Aorta (tissue), 5 donors: ENCODE measurements at regions not wholly inside any gene's neighbourhood (a gene's known extent, or its start where the extent isn't known, plus 50 kb on each side); places are given as distances from the start of the nearest gene placed in this dataset.
"Not testable (repeated sequence)": the region's sequence is repeated elsewhere in the genome, so short reads cannot be mapped to it uniquely, and the experiment has no call there.

Experiments
- ATAC-seq: fragments of 200-7000 bp; cut with Tn5 transposase; one replicate; pipeline ENCODE4 v1.9.1; 2022; ENCODE audit warnings: moderate library complexity; ENCODE audit not compliant: low FRiP score
- DNase-seq, 2 donors: peaks; one replicate each; pipeline ENCODE4 v3.0.0-alpha.2; 2020
- H3K27ac ChIP-seq, 2 donors: one replicate each; pipeline ENCODE4 v1.5.1; 2013; ENCODE audit warnings: low read length in 2 of 2, mild to moderate bottlenecking in 2 of 2, moderate library complexity in 2 of 2, control low read depth in 1 of 2, inconsistent platforms in 1 of 2, low read depth in 1 of 2
- H3K27me3 ChIP-seq, 2 donors: one replicate each; pipeline ENCODE4 v1.6.1; 2013; ENCODE audit warnings: control low read depth in 1 of 2, low read length in 1 of 2, mild to moderate bottlenecking in 1 of 2, moderate library complexity in 1 of 2; ENCODE audit not compliant: insufficient read depth in 2 of 2, control insufficient read depth in 1 of 2
- H3K36me3 ChIP-seq, 2 donors: one replicate each; pipeline ENCODE4 v1.6.1; 2013; ENCODE audit warnings: control low read depth in 1 of 2, low read length in 1 of 2, mild to moderate bottlenecking in 1 of 2; ENCODE audit not compliant: insufficient read depth in 2 of 2, control insufficient read depth in 1 of 2
- H3K4me1 ChIP-seq, 2 donors: one replicate each; pipeline ENCODE4 v1.6.1; 2013; ENCODE audit warnings: low read length in 2 of 2, control low read depth in 1 of 2, mild to moderate bottlenecking in 1 of 2, moderate library complexity in 1 of 2; ENCODE audit not compliant: insufficient read depth in 2 of 2, control insufficient read depth in 1 of 2
- H3K4me3 ChIP-seq, 2 donors: one replicate each; pipeline ENCODE4 v1.5.1; 2013; ENCODE audit warnings: low read length in 2 of 2, control low read depth in 1 of 2, mild to moderate bottlenecking in 1 of 2
- H3K9me3 ChIP-seq: one replicate; pipeline ENCODE4 v1.6.1; 2013; ENCODE audit warnings: mild to moderate bottlenecking, low read length; ENCODE audit not compliant: control insufficient read depth
- WGBS, 2 donors: extraction: QIAGEN DNeasy Blood & Tissue Kit; methylation state at CpG; one replicate each; pipeline ENCODE4 v1.1.7; 2013; 5-methylcytosine and 5-hydroxymethylcytosine counted together
- intact Hi-C, 2 donors: fragments of 100-400 bp; cut with DNase I; formaldehyde crosslinking; loops; one replicate each; pipeline versions ENCODE4 v1.14.2 to v1.15.0; 2022
- donor health status: healthy with polysubstance abuse.
- donor health status: Bipolar disorder and iron deficiency.
- donor health status: DM: no; HTN: no; CAD: no.
- donor health status: DM: no; HTN: no; CAD: no.
- donor health status: DM: yes; HTN: yes; CAD: no.

- intact Hi-C loops: no loop called here
- no peak for ATAC-seq
- Histone ChIP-seq H3K4me1 (no peaks in the 10 kb centered on the region), H3K4me3 (no peak overlapping the region), H3K9me3 (no peaks in the 10 kb centered on the region), H3K27me3 (no peaks in the 10 kb centered on the region), H3K27ac (no peak overlapping the region), H3K36me3 (no peaks in the 10 kb centered on the region)
- DNase-seq: no peak
- WGBS, 2 donors: 69 to 76% methylated on average over 4 of the region's 4 CpGs
These were observed 498.7 kb upstream of the PABPC4L start for GRCh38 chr4:134700251-134700650.

GRCh38 chr4:134698831-134699230 lies 497.2 kb upstream of the PABPC4L start:
- H3K27me3 ChIP-seq, H3K27ac ChIP-seq, H3K36me3 ChIP-seq, H3K4me1 ChIP-seq, H3K9me3 ChIP-seq, DNase-seq, intact Hi-C loops, H3K4me3 ChIP-seq, ATAC-seq: not testable (repeated sequence)
- 85 to 90% methylated on average over 4 of the region's 4 CpGs for WGBS, 2 donors

- DNase-seq (no peak), ATAC-seq (no peak)
- no peaks in the 10 kb centered on the region for H3K36me3 ChIP-seq
- no peaks in the 10 kb centered on the region for H3K9me3 ChIP-seq
- no peaks in the 10 kb centered on the region for H3K27me3 ChIP-seq
- 93 to 100% methylated on average over 1 of the region's 1 CpG for WGBS, 2 donors
- H3K4me3 ChIP-seq: no peak overlapping the region
- no peaks in the 10 kb centered on the region for H3K4me1 ChIP-seq
- H3K27ac ChIP-seq: no peak overlapping the region
- intact Hi-C loops: no loop called here
These were observed 493.8 kb upstream of the PABPC4L start for GRCh38 chr4:134695433-134695832.

GRCh38 chr4:134691915-134692314 lies 490.3 kb upstream of the PABPC4L start:
- 77 to 79% methylated on average over 2 of the region's 2 CpGs for WGBS, 2 donors
- ATAC-seq (no peak), DNase-seq (no peak)
- no peak overlapping the region for H3K4me3 ChIP-seq
- intact Hi-C loops: no loop called here
- H3K4me1 ChIP-seq: no peaks in the 10 kb centered on the region
- H3K36me3 ChIP-seq: no peaks in the 10 kb centered on the region
- H3K27ac ChIP-seq: no peak overlapping the region
- H3K9me3 ChIP-seq: peaks cover 1% of the 10 kb centered on the region
- H3K27me3 ChIP-seq: no peaks in the 10 kb centered on the region

GRCh38 chr4:134687646-134688628 lies 486.3 kb upstream of the PABPC4L start:
- Histone ChIP-seq H3K27me3 (no peaks in the 10 kb centered on the region), H3K4me3 (no peak overlapping the region), H3K36me3 (no peaks in the 10 kb centered on the region), H3K27ac (no peak overlapping the region), H3K4me1 (no peaks in the 10 kb centered on the region), H3K9me3 (peaks cover 1% of the 10 kb centered on the region)
- ATAC-seq (peak; percentile 50), DNase-seq (no peak)
- 84 to 90% methylated on average over 5 of the region's 5 CpGs for WGBS, 2 donors
- intact Hi-C loops: no loop called here

- Histone ChIP-seq H3K27ac (no peak overlapping the region), H3K4me3 (no peak overlapping the region), H3K4me1 (no peaks in the 10 kb centered on the region), H3K36me3 (no peaks in the 10 kb centered on the region), H3K9me3 (no peaks in the 10 kb centered on the region), H3K27me3 (no peaks in the 10 kb centered on the region)
- intact Hi-C loops: no loop called here
- no peak for DNase-seq
- no peak for ATAC-seq
- 72 to 79% methylated on average over 1 of the region's 1 CpG for WGBS, 2 donors
These were observed 475.7 kb upstream of the PABPC4L start for GRCh38 chr4:134677209-134677814.

GRCh38 chr4:134668237-134668636 lies 466.6 kb upstream of the PABPC4L start:
- Histone ChIP-seq H3K27me3 (no peaks in the 10 kb centered on the region), H3K9me3 (peaks cover 2% of the 10 kb centered on the region), H3K36me3 (no peaks in the 10 kb centered on the region), H3K4me3 (no peak overlapping the region), H3K4me1 (no peaks in the 10 kb centered on the region), H3K27ac (no peak overlapping the region)
- ATAC-seq: no peak
- WGBS, 2 donors: 15 to 35% methylated on average over 2 of the region's 2 CpGs
- intact Hi-C loops: no loop called here
- DNase-seq: no peak

GRCh38 chr4:134666640-134667039 lies 465.1 kb upstream of the PABPC4L start:
- ATAC-seq (peak; percentile 22), DNase-seq (no peak)
- H3K27me3 ChIP-seq: no peaks in the 10 kb centered on the region
- intact Hi-C loops: no loop called here
- no peaks in the 10 kb centered on the region for H3K36me3 ChIP-seq
- 79 to 85% methylated on average over 4 of the region's 4 CpGs for WGBS, 2 donors
- H3K4me1 ChIP-seq: no peaks in the 10 kb centered on the region
- no peak overlapping the region for H3K27ac ChIP-seq
- peaks cover 2% of the 10 kb centered on the region for H3K9me3 ChIP-seq
- H3K4me3 ChIP-seq: no peak overlapping the region

- 28 to 44% methylated on average over 2 of the region's 2 CpGs for WGBS, 2 donors
- H3K9me3 ChIP-seq: peaks cover 2% of the 10 kb centered on the region
- no peak for DNase-seq
These were observed 463.8 kb upstream of the PABPC4L start for GRCh38 chr4:134665429-134665828.

More at GRCh38 chr4:134665429-134665828, 463.8 kb upstream of the PABPC4L start:
- H3K27ac ChIP-seq: no peak overlapping the region
- H3K27me3 ChIP-seq: no peaks in the 10 kb centered on the region
- no peak overlapping the region for H3K4me3 ChIP-seq
- intact Hi-C loops: no loop called here
- H3K36me3 ChIP-seq: no peaks in the 10 kb centered on the region
- no peak for ATAC-seq
- no peaks in the 10 kb centered on the region for H3K4me1 ChIP-seq
